PC-9 (cell line): ENCODE measurements at regions not wholly inside any gene's neighbourhood (a gene's known extent, or its start where the extent isn't known, plus 50 kb on each side); places are given as distances from the start of the nearest gene placed in this dataset.

Source experiments
- BruUV-seq: library from RNA; stranded (reverse); fragments of 400-500 nt; replicated peaks from 2 replicates; lab custom pipeline; 2021; lab: Mats Ljungman, UMichigan
- CTCF ChIA-PET: fragments of 300-600 bp; sonication (Branson Sonifier 250); formaldehyde crosslinking; loops from one replicate; lab custom pipeline; 2022; ENCODE audit warnings: antibody characterized with exemption; lab: Charles Lee
- POLR2A ChIA-PET: fragments of 300-600 bp; sonication (Branson Sonifier 250); formaldehyde crosslinking; loops from one replicate; lab custom pipeline; 2022; ENCODE audit warnings: antibody characterized with exemption; ENCODE audit not compliant: unreplicated experiment; lab: Charles Lee
- DNase-seq, 2 experiments: peaks; one replicate each; pipeline versions ENCODE4 v3.0.0 to v3.0.0-alpha.2; 2015 to 2022; ENCODE audit warnings: mixed read lengths in 1 of 2
- H2AFZ ChIP-seq: fragments of 200-600 bp; sonication (generic); 2 replicates; pipeline ENCODE4 v1.8.1; 2017; ENCODE audit warnings: antibody characterized with exemption
- H3F3A ChIP-seq: fragments of 200-600 bp; sonication (generic); 2 replicates; pipeline ENCODE4 v1.8.1; 2017; ENCODE audit warnings: antibody characterized with exemption, mild to moderate bottlenecking, low read depth; ENCODE audit not compliant: insufficient read depth
- H3K27ac ChIP-seq: fragments of 200-600 bp; sonication (generic); 2 replicates; pipeline ENCODE4 v1.6.1; 2016; ENCODE audit warnings: mixed run types
- H3K27me3 ChIP-seq: fragments of 200-600 bp; sonication (generic); 2 replicates; pipeline ENCODE4 v1.6.1; 2016; ENCODE audit warnings: low read depth, mixed run types; ENCODE audit not compliant: insufficient read depth
- H3K36me3 ChIP-seq: fragments of 200-600 bp; sonication (generic); 2 replicates; pipeline ENCODE4 v1.6.1; 2016; ENCODE audit warnings: low read depth, mixed run types
- H3K4me1 ChIP-seq: fragments of 200-600 bp; sonication (generic); replicated peaks from 2 replicates; pipeline ENCODE4 v1.6.1; 2016; ENCODE audit warnings: mixed run types; ENCODE audit not compliant: insufficient read depth
- H3K4me2 ChIP-seq: fragments of 200-600 bp; sonication (generic); 2 replicates; pipeline ENCODE4 v1.6.1; 2017; ENCODE audit warnings: mixed run types
- H3K4me3 ChIP-seq: fragments of 200-600 bp; sonication (generic); 2 replicates; pipeline ENCODE4 v1.6.1; 2016; ENCODE audit warnings: mixed run types
- H3K79me2 ChIP-seq: fragments of 200-600 bp; sonication (generic); 2 replicates; pipeline ENCODE4 v1.6.1; 2017; ENCODE audit warnings: low read depth, mixed run types
- H3K9me2 ChIP-seq: fragments of 200-600 bp; sonication (generic); 2 replicates; pipeline ENCODE4 v1.8.1; 2017; ENCODE audit warnings: mild to moderate bottlenecking; ENCODE audit not compliant: insufficient read depth
- H3K9me3 ChIP-seq: fragments of 200-600 bp; sonication (generic); 2 replicates; pipeline ENCODE4 v1.8.1; 2016; ENCODE audit warnings: low read depth; ENCODE audit not compliant: insufficient read depth
- H4K20me1 ChIP-seq: fragments of 200-600 bp; sonication (generic); 2 replicates; pipeline ENCODE4 v1.8.1; 2017; ENCODE audit not compliant: insufficient read depth
- EZH2 ChIP-seq: fragments of 200-600 bp; sonication (generic); IDR thresholded peaks from 2 replicates; pipeline ENCODE4 v1.8.0; 2017; ENCODE audit warnings: antibody characterized with exemption, low read depth
- intact Hi-C: fragments of 100-400 bp; cut with micrococcal nuclease; formaldehyde crosslinking; loops from one replicate; pipeline ENCODE4 v1.10.0; 2022; ENCODE audit not compliant: unreplicated experiment
- TF ChIP-seq, protein P1 (sequence below): fragments of 200-600 bp; sonication (generic); conservative IDR thresholded peaks from 2 replicates; pipeline ENCODE4 v1.6.1; 2017; ENCODE audit warnings: mixed run types, antibody characterized with exemption, mild to moderate bottlenecking, moderate library complexity

DNA sequence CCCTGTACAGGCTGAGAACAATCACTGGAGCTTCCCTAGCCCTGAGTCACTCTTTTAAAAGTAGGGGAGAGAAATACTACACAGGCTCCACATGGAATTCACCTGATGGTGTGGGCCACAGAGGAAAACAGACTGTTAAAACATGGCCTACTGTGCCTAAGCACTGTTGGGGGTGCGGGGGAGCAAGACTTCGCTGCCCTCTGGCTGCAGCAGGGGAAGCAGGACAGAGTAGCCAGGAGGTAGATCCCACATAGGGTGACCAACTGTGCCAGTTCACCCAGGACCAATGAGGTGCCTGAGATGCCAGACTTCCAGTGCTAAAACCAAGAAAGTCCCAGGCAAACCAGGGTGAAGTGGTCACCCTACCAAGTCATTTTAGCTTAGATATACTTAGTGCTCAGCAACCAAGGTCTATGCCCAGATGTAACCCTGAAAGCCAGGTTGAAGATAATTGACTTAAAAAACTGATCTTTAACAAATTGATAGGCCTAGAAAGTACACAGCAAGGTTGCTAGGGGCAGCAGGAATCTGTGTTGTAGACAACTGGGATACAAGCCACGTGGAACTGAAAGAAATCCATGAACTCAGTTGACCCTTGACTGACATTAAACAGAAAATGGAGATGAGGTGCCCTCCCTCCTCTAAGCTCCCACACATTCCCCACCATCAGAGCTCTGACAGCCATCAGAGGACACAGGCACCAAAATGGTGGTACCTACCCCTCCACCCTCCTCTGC lies 344.2 kb upstream of the PPP2R3A start:
- no peak overlapping the region for H2AFZ ChIP-seq
- no peak overlapping the region for H3K4me2 ChIP-seq
- H3K9me3 ChIP-seq: no peaks in the 10 kb centered on the region
- no peaks in the 10 kb centered on the region for H3K9me2 ChIP-seq
- no peaks in the 10 kb centered on the region for H3K4me1 ChIP-seq
- intact Hi-C loops: no loop called here
- H3K27me3 ChIP-seq: peaks cover 8% of the 10 kb centered on the region; the same call in 1 of the 2 replicates
- TF ChIP-seq, protein P1, sequence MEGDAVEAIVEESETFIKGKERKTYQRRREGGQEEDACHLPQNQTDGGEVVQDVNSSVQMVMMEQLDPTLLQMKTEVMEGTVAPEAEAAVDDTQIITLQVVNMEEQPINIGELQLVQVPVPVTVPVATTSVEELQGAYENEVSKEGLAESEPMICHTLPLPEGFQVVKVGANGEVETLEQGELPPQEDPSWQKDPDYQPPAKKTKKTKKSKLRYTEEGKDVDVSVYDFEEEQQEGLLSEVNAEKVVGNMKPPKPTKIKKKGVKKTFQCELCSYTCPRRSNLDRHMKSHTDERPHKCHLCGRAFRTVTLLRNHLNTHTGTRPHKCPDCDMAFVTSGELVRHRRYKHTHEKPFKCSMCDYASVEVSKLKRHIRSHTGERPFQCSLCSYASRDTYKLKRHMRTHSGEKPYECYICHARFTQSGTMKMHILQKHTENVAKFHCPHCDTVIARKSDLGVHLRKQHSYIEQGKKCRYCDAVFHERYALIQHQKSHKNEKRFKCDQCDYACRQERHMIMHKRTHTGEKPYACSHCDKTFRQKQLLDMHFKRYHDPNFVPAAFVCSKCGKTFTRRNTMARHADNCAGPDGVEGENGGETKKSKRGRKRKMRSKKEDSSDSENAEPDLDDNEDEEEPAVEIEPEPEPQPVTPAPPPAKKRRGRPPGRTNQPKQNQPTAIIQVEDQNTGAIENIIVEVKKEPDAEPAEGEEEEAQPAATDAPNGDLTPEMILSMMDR: no peak
- TF ChIP-seq EZH2: no peak
- no peaks in the 10 kb centered on the region for H3K79me2 ChIP-seq
- no peaks in the 10 kb centered on the region for H4K20me1 ChIP-seq
- no peak overlapping the region for H3K27ac ChIP-seq
- ChIA-PET CTCF (no interaction called here), POLR2A (no interaction called here)
- no peak overlapping the region for H3K4me3 ChIP-seq
- H3F3A ChIP-seq: no peaks in the 10 kb centered on the region
- BruUV-seq: no TSS peak
- no peak for DNase-seq
- no peaks in the 10 kb centered on the region for H3K36me3 ChIP-seq

DNA sequence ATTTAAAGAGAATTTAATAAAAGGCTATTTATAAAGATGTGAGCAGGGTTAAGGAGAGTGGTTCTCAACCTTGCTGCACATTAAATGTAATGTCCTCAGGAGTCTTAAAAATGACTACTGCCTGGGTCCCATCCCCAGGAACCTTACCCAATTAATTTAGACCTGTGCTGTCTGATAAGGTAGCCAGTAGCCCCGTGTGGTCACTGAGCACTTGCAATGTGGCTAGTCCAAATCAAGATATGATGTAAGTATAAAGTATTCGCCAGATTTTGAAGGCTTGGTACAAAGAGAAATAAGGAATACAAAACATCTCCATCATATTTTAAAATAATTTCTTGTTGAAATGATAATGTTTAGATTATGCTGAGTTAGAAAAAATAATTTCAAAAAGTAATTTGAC lies 343.3 kb upstream of the PPP2R3A start:
- Histone ChIP-seq H3K36me3 (no peaks in the 10 kb centered on the region), H3K4me2 (no peak overlapping the region), H3K79me2 (no peaks in the 10 kb centered on the region), H4K20me1 (no peaks in the 10 kb centered on the region), H3K9me2 (no peaks in the 10 kb centered on the region), H3K4me3 (no peak overlapping the region), H3K27ac (no peak overlapping the region), H3K9me3 (no peaks in the 10 kb centered on the region), H2AFZ (no peak overlapping the region), H3F3A (no peaks in the 10 kb centered on the region), H3K4me1 (no peaks in the 10 kb centered on the region), H3K27me3 (peaks cover 14% of the 10 kb centered on the region; the same call in 1 of the 2 replicates)
- ChIA-PET POLR2A (no interaction called here), CTCF (no interaction called here)
- BruUV-seq: no TSS peak
- TF ChIP-seq, protein P1: no peak
- no peak for TF ChIP-seq EZH2
- DNase-seq: no peak
- intact Hi-C loops: no loop called here

DNA sequence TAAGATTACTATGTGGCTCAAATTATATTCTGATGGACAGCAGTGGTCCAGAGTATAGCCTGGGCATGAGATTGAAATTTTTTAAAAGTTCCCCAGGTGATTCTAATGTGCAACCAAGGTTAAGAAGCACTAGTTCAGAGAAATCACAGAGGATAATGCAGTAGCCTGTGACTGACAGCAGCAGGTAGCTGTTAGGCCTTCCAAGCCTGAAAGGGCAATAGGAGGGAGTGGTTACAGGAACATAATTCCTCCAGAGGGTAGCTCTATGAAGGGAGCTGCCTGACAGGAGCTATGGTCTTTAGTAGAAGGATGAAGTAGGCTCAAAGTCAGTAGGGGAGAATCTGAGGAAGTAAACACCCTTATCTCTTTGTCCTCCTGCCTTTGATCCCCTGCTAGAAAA lies 342.9 kb upstream of the PPP2R3A start:
- CTCF ChIA-PET: no interaction called here
- no peaks in the 10 kb centered on the region for H3K9me2 ChIP-seq
- no peaks in the 10 kb centered on the region for H3K79me2 ChIP-seq
- no peak overlapping the region for H3K27ac ChIP-seq
- no peaks in the 10 kb centered on the region for H3K9me3 ChIP-seq
- no peak for DNase-seq
- POLR2A ChIA-PET: no interaction called here
- H4K20me1 ChIP-seq: no peaks in the 10 kb centered on the region
- no peak for TF ChIP-seq EZH2
- TF ChIP-seq, protein P1: no peak
- H3K36me3 ChIP-seq: no peaks in the 10 kb centered on the region
- no peaks in the 10 kb centered on the region for H3F3A ChIP-seq
- H2AFZ ChIP-seq: no peak overlapping the region
- no TSS peak for BruUV-seq
- peaks cover 18% of the 10 kb centered on the region; the same call in 1 of the 2 replicates for H3K27me3 ChIP-seq
- H3K4me2 ChIP-seq: no peak overlapping the region
- intact Hi-C loops: no loop called here
- H3K4me1 ChIP-seq: no peaks in the 10 kb centered on the region
- H3K4me3 ChIP-seq: no peak overlapping the region
